Left kidney (tissue), 1 donor: ENCODE measurements at regions not wholly inside any gene's neighbourhood (a gene's known extent, or its start where the extent isn't known, plus 50 kb on each side); places are given as distances from the start of the nearest gene placed in this dataset.
"Not testable (repeated sequence)": the region's sequence is repeated elsewhere in the genome, so short reads cannot be mapped to it uniquely, and the experiment has no call there.

Experiments used
- DNase-seq: peaks from one replicate; pipeline ENCODE4 v3.0.0-alpha.2; 2013

- DNase-seq = no peak
Measured at GRCh38 chr1:219432191-219432606, 180.7 kb downstream of the ZC3H11B start.

GRCh38 chr1:219430419-219430818 lies 182.5 kb downstream of the ZC3H11B start:
- DNase-seq = no peak

GRCh38 chr1:219428651-219429050 lies 184.3 kb downstream of the ZC3H11B start:
- no peak for DNase-seq

- DNase-seq = no peak
Measured at GRCh38 chr1:219427989-219428388, 184.9 kb downstream of the ZC3H11B start.

- no peak for DNase-seq
Measured at GRCh38 chr1:219427403-219427802, 185.5 kb downstream of the ZC3H11B start.

GRCh38 chr1:219422811-219423598 lies 189.9 kb downstream of the ZC3H11B start:
- no peak for DNase-seq

- no peak for DNase-seq
Measured at GRCh38 chr1:219420913-219421312, 192.0 kb downstream of the ZC3H11B start.

- no peak for DNase-seq
Measured at GRCh38 chr1:219419860-219420259, 193.0 kb downstream of the ZC3H11B start.

GRCh38 chr1:219419065-219419464 lies 193.8 kb downstream of the ZC3H11B start:
- no peak for DNase-seq

- no peak for DNase-seq
Measured at GRCh38 chr1:219417610-219418009, 195.3 kb downstream of the ZC3H11B start.

- DNase-seq = peak; percentile 38
Measured at GRCh38 chr1:219416598-219417238, 196.2 kb downstream of the ZC3H11B start.

GRCh38 chr1:219415915-219416314 lies 197.0 kb downstream of the ZC3H11B start:
- no peak for DNase-seq

- no peak for DNase-seq
Measured at GRCh38 chr1:219415433-219415832, 197.5 kb downstream of the ZC3H11B start.

- no peak for DNase-seq
Measured at GRCh38 chr1:219414250-219414649, 198.7 kb downstream of the ZC3H11B start.

GRCh38 chr1:219413536-219413935 lies 199.4 kb downstream of the ZC3H11B start:
- DNase-seq = peak; percentile 17

- no peak for DNase-seq
Measured at GRCh38 chr1:219412772-219413171, 200.1 kb downstream of the ZC3H11B start.

GRCh38 chr1:219410721-219411120 lies 202.2 kb downstream of the ZC3H11B start:
- not testable (repeated sequence) for DNase-seq

GRCh38 chr1:219405531-219406331 lies 207.2 kb downstream of the ZC3H11B start:
- DNase-seq = peak; percentile 12

- DNase-seq = no peak
Measured at GRCh38 chr1:219404629-219405028, 208.3 kb downstream of the ZC3H11B start.

- DNase-seq = no peak
Measured at GRCh38 chr1:219402925-219403324, 210.0 kb downstream of the ZC3H11B start.

- DNase-seq = no peak
Measured at GRCh38 chr1:219401724-219402625, 210.9 kb downstream of the ZC3H11B start.

- no peak for DNase-seq
Measured at GRCh38 chr1:219399446-219399845, 213.5 kb downstream of the ZC3H11B start.
